Cardiac fibroblast (primary cell): ENCODE measurements at regions not wholly inside any gene's neighbourhood (a gene's known extent, or its start where the extent isn't known, plus 50 kb on each side); places are given as distances from the start of the nearest gene placed in this dataset.

Experiments used
- DNase-seq, 2 donors: peaks; one replicate each; pipeline versions ENCODE4 v3.0.0 to v3.0.0-alpha.2; 2010; ENCODE audit warnings: low read depth in 2 of 2
- H3K4me3 ChIP-seq, 2 donors: replicated peaks in 1 of 2; 1 replicate in 1 of 2; 2 replicates in 1 of 2; pipeline ENCODE4 v1.5.1; 2011; ENCODE audit warnings: low read depth in 2 of 2, low read length in 2 of 2, mild to moderate bottlenecking in 2 of 2, moderate library complexity in 1 of 2
- CTCF ChIP-seq: IDR thresholded peaks from one replicate; pipeline ENCODE4 v1.5.1; 2011; ENCODE audit warnings: low read depth, mild to moderate bottlenecking, low read length, inconsistent platforms

- DNase-seq, result peak in 1 of 2 donors; percentile 34
- no peak for TF ChIP-seq CTCF
- no peak overlapping the region for H3K4me3 ChIP-seq
Observed at GRCh38 chr6:68427630-68428029, 207.5 kb upstream of the ADGRB3 start.

- DNase-seq, result no peak
- TF ChIP-seq CTCF, result no peak
- H3K4me3 ChIP-seq, result no peak overlapping the region
Observed at GRCh38 chr6:68410021-68410420, 225.1 kb upstream of the ADGRB3 start.

- no peak for DNase-seq
- no peak overlapping the region for H3K4me3 ChIP-seq
- TF ChIP-seq CTCF, result no peak
Observed at GRCh38 chr6:68400396-68400795, 234.7 kb upstream of the ADGRB3 start.

- no peak for DNase-seq
- no peak for TF ChIP-seq CTCF
- no peak overlapping the region for H3K4me3 ChIP-seq
Observed at GRCh38 chr6:68391953-68392352, 243.1 kb upstream of the ADGRB3 start.

- DNase-seq, result no peak
- H3K4me3 ChIP-seq, result no peak overlapping the region
- no peak for TF ChIP-seq CTCF
Observed at GRCh38 chr6:68372991-68373390, 262.1 kb upstream of the ADGRB3 start.

GRCh38 chr6:68368845-68369244 lies 266.2 kb upstream of the ADGRB3 start:
- no peak for TF ChIP-seq CTCF
- no peak for DNase-seq
- no peak overlapping the region for H3K4me3 ChIP-seq

GRCh38 chr6:68364271-68364805 lies 270.7 kb upstream of the ADGRB3 start:
- no peak for DNase-seq
- no peak overlapping the region for H3K4me3 ChIP-seq
- TF ChIP-seq CTCF, result no peak
